K562 (cell line): ENCODE measurements at regions not wholly inside any gene's neighbourhood (a gene's known extent, or its start where the extent isn't known, plus 50 kb on each side); places are given as distances from the start of the nearest gene placed in this dataset.
A peak's percentile ranks its signal among the peaks of the same experiment; 100 is the strongest.

Experiments used
- ERF ChIP-seq: fragments of 450-650 bp; formaldehyde crosslinking; IDR thresholded peaks from 2 replicates; pipeline ENCODE4 v1.4.0; 2020; ENCODE audit warnings: mild to moderate bottlenecking, mixed read lengths
- HDGF ChIP-seq: fragments of 450-650 bp; IDR thresholded peaks from 2 replicates; pipeline ENCODE4 v1.6.1; 2016
- MAFG ChIP-seq: fragments of 450-650 bp; conservative IDR thresholded peaks from 2 replicates; pipeline ENCODE4 v1.6.1; 2016; ENCODE audit warnings: missing genetic modification characterization, missing compliant biosample characterization
- NFIC ChIP-seq: fragments of 450-650 bp; IDR thresholded peaks from 2 replicates; pipeline ENCODE4 v1.6.1; 2017; ENCODE audit warnings: mild to moderate bottlenecking, inconsistent platforms
- RCOR1 ChIP-seq, 2 experiments: IDR thresholded peaks; 2 replicates each; pipeline ENCODE4 v1.6.1; 2012; ENCODE audit warnings: low read depth in 2 of 2, low read length in 2 of 2, borderline replicate concordance in 1 of 2, improper control_type of control experiment in 1 of 2
- ZFP1 ChIP-seq: fragments of 450-650 bp; formaldehyde crosslinking; IDR thresholded peaks from 2 replicates; pipeline ENCODE4 v1.4.0; 2020; ENCODE audit warnings: mild to moderate bottlenecking, mixed read lengths

- TF ChIP-seq MAFG (tag) (no peak), ZFP1 (CRISPR knock-in tag) (no peak), RCOR1 (IDR thresholded peaks at IDR 0.05; ENCODE audit: borderline replicate concordance in 1 of 2, low read depth in 2 of 2, low read length in 2 of 2) (no peak), HDGF (no peak), NFIC (peak; percentile 90), ERF (CRISPR knock-in tag) (no peak)
These were observed 221.8 kb downstream of the CENPF start for GRCh38 chr1:214824763-214825162.
